ENCODE measurements at regions not wholly inside any gene's neighbourhood (a gene's known extent, or its start where the extent isn't known, plus 50 kb on each side); places are given as distances from the start of the nearest gene placed in this dataset.

DNA sequence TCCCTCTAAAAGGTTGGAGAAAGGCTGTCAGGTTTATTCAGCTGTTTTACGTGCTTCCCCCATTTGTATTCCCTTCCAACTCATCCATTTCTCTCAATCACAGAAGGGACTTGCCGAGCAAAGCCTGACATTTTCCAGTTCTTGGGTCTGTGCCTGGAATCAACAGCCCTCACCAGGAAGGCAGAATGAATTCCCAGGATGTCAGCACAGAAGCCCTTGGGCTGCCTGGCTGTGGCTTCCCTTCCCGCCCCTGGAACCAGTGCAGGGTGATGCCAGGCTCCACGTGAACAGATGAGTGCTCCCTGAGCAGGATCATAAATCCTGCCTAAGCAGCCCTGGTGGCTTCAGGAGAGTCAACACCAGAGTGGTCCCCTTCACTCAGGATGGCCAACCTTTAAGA lies 86.1 kb upstream of the CD83 start:
- TF ChIP-seq, protein P1, sequence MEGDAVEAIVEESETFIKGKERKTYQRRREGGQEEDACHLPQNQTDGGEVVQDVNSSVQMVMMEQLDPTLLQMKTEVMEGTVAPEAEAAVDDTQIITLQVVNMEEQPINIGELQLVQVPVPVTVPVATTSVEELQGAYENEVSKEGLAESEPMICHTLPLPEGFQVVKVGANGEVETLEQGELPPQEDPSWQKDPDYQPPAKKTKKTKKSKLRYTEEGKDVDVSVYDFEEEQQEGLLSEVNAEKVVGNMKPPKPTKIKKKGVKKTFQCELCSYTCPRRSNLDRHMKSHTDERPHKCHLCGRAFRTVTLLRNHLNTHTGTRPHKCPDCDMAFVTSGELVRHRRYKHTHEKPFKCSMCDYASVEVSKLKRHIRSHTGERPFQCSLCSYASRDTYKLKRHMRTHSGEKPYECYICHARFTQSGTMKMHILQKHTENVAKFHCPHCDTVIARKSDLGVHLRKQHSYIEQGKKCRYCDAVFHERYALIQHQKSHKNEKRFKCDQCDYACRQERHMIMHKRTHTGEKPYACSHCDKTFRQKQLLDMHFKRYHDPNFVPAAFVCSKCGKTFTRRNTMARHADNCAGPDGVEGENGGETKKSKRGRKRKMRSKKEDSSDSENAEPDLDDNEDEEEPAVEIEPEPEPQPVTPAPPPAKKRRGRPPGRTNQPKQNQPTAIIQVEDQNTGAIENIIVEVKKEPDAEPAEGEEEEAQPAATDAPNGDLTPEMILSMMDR (IDR thresholded peaks at IDR 0.05; ENCODE audit: low read length, missing control alignments), result no peak
- DNase-seq (ENCODE audit: low read depth), result no peak
- H3K4me3 ChIP-seq (replicated peaks; ENCODE audit: low read depth, low read length), result no peak overlapping the region

DNA sequence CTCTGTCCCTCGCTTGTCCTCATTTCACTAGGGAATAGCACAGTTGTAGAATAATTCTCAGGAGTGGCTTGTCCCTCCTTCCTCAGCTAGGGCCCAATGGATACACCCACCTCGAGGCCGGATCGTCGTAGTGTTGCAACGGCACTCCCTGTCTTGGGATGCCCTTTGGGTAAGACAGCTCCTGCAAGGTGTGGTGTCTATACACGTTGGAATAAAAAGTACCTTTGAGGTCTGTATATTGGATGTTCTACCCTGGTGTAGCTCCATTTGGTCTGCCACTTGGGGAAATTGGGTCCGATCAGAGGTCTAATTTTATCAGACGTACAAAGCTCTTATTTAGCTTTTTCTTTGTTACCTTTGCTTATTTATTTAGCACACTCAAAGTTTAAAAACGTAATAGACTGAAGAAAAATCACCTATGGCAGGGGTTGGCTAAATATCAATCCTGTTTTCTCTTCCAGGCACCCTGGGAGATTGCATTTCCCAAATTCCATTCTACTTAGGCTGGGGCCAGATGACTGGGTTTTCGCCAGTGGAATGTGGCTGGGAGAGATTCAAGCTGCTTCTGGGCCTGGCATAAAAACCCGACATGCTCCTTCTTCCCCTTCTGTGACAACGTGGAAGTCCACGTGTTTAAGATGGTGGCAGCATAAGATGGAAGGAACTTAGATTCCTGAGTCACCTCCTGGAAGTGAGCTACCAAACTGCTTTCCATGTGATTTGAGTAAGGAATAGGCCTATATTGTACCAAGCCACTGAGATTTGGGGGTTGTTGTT lies 82.3 kb upstream of the CD83 start:
- H3K4me3 ChIP-seq (replicated peaks; ENCODE audit: low read depth, low read length), result no peak overlapping the region
- DNase-seq (ENCODE audit: low read depth), result peak; percentile 75
- TF ChIP-seq, protein P1 (IDR thresholded peaks at IDR 0.05; ENCODE audit: low read length, missing control alignments), result no peak

DNA sequence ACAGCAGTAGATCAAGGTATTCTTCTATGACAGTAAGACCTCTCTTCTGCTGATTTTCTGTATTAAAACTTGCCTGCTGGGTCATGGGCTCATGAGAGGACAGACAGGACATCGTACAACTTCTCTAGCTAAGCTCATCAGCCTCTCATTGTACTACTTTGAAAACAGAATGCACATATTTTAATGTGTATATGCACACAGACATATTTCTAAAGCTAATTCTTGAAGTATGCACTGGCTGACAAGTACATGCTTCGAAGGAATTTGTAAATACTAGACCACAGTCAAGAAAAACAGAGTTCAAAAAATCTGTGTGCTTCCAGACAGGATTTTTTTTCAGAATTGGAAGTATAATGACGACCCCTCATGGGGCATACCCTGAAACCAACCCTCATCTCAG lies 81.7 kb upstream of the CD83 start:
- H3K4me3 ChIP-seq (replicated peaks; ENCODE audit: low read depth, low read length), result no peak overlapping the region
- TF ChIP-seq, protein P1 (IDR thresholded peaks at IDR 0.05; ENCODE audit: low read length, missing control alignments), result no peak
- DNase-seq (ENCODE audit: low read depth), result no peak

DNA sequence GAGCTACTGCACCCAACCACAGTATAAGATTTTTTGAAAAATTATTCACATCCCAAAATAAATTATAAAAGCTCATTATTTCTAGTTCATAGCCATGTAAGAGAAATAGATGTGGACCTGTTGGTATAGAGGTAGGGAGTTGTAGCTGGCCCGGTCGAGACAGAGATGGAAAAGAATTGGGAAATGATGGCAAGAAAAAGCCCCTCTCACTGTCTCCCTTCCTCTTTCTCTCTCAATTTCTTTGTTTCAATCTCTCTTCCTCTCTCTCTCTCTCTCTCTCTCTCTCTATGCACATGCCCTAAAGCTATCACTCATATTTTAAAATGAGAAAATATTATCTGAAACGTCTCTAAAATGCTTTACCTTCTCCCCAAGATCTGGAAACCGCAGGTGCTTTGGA lies 80.7 kb upstream of the CD83 start:
- H3K4me3 ChIP-seq (replicated peaks; ENCODE audit: low read depth, low read length), result no peak overlapping the region
- TF ChIP-seq, protein P1 (IDR thresholded peaks at IDR 0.05; ENCODE audit: low read length, missing control alignments), result no peak
- DNase-seq (ENCODE audit: low read depth), result no peak

DNA sequence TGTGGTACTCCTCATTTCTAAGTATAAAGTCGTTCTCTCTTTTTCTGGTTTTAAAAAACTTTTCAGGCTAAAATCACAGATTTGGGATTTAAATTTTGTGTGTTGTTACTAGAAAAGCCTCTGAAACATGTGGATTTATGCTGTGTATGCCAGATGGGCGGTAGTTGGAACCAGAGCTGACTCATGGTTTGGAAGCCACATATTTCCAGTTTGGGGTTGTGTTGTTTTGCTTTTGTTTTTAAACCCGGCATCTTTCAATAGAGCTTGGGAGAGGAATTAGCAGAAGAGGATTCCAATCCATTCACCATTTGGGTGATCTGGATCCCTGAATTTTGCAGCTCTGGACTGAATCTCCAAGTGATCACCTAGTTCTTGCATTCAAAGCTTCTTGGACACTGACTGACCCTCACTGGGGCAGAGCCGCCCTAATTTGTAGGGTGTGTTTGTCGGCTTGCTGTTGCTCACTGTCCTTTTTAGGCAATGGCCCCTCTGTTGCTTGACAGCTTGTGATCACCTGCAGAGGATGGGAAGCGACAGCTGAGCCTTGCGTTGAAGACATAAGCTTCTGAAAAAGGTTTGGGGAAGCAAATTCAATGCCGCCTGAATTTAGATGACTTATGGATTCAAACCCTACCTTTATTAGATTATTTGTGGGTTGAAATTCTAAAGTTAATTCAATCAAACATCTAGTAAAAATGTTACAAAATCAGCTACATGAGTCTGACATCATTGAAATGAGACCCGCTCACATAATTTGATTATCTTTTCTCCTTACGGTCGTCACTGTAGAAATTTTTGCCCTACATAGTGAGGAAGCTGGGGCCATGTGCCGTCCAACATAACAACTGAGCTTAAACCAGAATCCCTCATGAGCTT lies 79.9 kb upstream of the CD83 start:
- peak; percentile 45 for DNase-seq (ENCODE audit: low read depth)
- no peak overlapping the region for H3K4me3 ChIP-seq (replicated peaks; ENCODE audit: low read depth, low read length)
- TF ChIP-seq, protein P1 (IDR thresholded peaks at IDR 0.05; ENCODE audit: low read length, missing control alignments), result no peak

DNA sequence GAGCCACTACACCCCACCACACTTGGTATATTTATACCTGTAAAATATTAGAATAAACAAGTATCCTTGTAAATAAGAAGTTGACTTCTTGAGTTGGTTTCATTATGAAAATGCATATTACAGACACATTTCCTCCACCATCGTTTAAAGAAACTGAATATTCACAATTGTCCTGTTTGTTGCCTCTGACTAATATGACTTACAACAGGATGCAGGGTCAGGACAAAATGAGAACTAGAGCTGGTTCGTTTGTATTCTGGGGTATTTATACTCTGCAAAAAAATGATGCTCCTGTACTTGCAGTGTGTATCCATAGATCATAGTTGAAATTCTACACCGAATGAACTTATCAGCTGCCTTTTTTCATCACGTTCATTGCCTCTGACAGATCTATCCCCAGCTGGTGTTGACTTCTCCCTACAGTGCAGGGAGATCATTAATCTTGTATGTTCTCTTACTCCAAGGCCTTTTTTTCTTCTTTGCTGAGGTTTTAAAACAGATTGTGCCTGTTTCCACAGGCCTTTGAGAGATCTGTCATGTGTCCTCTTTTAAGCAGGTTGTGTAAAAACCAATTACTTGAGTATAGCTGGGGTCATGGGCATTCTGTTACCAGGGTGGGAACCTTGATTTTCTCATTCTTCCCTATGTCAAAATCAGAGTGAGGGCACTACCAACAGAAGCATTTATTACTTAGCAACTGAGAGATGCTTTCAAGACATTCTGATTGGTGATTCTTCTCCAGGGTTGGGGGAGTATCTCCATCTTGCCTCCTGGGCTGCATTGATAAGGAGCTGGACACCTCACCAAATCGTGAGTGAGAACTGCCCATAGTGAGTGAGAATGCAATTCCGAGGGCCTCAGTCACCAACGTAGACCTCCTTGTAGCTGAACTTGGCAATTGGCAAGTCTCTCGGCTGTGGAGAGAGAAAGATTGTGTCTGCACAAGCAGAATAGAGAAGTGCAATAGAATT lies 78.8 kb upstream of the CD83 start:
- no peak for DNase-seq (ENCODE audit: low read depth)
- H3K4me3 ChIP-seq (replicated peaks; ENCODE audit: low read depth, low read length), result no peak overlapping the region
- TF ChIP-seq, protein P1 (IDR thresholded peaks at IDR 0.05; ENCODE audit: low read length, missing control alignments), result no peak

Measured in fibroblast of pulmonary artery (primary cell).